LNCaP clone FGC (cell line): ENCODE measurements at regions not wholly inside any gene's neighbourhood (a gene's known extent, or its start where the extent isn't known, plus 50 kb on each side); places are given as distances from the start of the nearest gene placed in this dataset.

Experiments
- DNase-seq: peaks from one replicate; pipeline ENCODE4 v3.0.0-alpha.2; 2011; ENCODE audit warnings: low read depth
- H3K4me3 ChIP-seq: 2 replicates; pipeline ENCODE4 v1.5.1; 2011; ENCODE audit warnings: mild to moderate bottlenecking, low read depth, low read length, control low read depth
- TF ChIP-seq, protein P1 (sequence below): IDR thresholded peaks from 2 replicates; pipeline ENCODE4 v1.5.1; 2012; ENCODE audit warnings: mild to moderate bottlenecking; ENCODE audit not compliant: control insufficient read depth, insufficient read depth; ENCODE audit errors: extremely low read depth

DNA sequence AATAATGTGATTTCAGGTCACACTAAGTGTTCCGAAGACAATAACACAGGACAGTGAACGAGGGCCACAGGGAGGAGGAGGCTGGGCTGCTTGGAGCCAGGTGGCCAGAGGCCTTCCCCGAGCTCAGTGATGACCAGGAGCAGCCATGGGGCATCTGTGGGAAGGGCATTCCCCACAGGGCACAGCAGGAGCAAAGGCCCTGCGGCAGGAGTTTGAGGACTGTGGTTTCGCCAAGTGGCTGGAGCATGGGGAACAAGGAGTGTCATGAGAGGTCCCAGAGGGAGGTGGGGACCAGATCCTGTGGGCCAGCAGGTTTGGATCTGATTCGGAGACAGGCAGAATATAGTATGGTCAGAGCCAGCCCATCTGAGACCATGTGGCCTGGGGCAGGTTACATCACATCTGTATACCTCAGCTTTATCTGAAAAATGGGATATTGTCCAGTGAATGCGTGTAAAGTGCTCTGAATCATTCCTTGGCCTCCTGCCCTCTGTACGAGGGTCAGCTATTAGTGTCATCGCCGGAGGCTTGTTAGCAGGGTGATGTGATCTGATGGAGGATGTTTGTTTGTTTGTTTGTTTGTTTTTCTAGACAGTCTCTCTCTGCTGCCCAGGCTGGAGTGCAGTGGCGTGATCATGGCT lies 176.8 kb downstream of the KATNIP start:
- no peak overlapping the region for H3K4me3 ChIP-seq
- DNase-seq, result no peak
- TF ChIP-seq, protein P1, sequence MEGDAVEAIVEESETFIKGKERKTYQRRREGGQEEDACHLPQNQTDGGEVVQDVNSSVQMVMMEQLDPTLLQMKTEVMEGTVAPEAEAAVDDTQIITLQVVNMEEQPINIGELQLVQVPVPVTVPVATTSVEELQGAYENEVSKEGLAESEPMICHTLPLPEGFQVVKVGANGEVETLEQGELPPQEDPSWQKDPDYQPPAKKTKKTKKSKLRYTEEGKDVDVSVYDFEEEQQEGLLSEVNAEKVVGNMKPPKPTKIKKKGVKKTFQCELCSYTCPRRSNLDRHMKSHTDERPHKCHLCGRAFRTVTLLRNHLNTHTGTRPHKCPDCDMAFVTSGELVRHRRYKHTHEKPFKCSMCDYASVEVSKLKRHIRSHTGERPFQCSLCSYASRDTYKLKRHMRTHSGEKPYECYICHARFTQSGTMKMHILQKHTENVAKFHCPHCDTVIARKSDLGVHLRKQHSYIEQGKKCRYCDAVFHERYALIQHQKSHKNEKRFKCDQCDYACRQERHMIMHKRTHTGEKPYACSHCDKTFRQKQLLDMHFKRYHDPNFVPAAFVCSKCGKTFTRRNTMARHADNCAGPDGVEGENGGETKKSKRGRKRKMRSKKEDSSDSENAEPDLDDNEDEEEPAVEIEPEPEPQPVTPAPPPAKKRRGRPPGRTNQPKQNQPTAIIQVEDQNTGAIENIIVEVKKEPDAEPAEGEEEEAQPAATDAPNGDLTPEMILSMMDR, result no peak

DNA sequence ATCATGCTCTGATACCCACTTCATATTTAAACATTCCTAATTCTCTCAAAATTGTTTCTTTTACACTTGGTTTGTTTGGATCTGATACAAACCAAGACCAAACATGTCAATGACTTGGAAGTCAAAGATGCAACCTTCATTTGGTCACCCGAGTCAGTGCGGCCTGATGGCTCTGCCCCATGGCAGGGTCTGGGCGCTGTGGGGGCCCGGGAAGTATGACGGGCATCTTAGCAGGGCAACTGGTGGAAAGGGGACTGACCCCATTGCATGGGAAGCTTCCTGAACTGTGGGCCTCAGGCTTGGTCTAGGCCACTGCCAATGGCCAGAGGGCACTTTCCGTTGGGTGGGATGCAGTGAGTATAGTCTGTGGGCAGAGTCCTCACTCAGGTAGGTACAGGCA lies 178.0 kb downstream of the KATNIP start:
- TF ChIP-seq, protein P1, result no peak
- DNase-seq, result no peak
- H3K4me3 ChIP-seq, result no peak overlapping the region

DNA sequence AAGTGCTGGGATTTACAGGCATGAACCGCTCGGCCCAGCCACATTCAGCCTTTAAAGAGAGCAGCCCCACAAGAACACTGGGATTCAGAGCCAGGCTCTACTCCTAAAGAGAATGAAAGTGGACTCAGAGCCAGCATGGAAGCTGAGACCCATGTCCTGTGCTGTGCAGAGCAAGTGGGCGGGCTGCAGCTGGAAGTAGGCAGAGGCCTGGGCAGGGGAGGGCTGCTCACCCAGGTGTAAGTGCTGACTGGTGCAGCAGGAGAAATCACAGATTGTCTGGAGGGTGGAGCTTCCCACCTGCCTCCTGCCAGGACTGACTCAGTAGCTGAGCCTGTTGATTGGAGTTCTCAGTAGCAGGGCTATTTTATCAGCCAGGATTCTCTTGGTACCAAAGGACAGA lies 178.7 kb downstream of the KATNIP start:
- no peak overlapping the region for H3K4me3 ChIP-seq
- DNase-seq, result no peak
- TF ChIP-seq, protein P1, result no peak

DNA sequence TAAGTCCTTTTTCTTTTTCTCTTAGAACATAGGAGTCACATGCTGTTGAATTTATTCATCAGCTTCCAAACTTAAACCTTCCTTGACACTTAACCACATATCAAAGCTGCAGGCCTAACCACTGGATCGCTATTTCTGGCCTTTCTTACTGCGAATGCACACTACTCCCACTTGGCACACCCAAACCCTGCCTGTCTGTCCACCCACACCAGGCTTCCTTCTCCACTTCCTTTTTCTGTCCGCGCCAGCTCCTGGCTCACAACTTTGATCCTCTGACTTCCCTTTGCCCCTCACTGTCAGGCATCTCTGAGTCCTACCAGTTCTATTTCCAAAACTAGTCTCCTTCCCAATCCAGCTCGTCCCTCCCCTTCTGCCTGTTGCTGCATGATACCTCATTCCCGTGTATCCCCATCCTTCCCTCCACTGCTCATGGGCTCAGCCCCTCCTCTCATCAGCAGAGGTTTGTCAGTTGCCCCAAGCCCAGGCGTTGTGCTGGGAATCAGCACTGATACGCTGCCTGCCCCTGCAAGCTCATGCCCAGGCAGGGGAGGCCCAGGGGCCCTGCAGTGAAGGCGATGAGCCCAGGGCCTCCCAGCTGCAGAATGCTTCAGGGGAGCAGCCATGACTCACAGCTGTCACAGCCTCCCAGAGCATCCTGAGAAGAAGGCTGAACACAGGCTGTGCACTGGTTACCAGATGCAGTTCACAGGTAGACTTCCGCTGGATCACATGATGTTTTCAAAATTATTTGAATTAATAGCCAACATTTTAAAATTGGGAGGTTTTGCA lies 179.8 kb downstream of the KATNIP start:
- no peak for DNase-seq
- TF ChIP-seq, protein P1, result no peak
- H3K4me3 ChIP-seq, result no peak overlapping the region

DNA sequence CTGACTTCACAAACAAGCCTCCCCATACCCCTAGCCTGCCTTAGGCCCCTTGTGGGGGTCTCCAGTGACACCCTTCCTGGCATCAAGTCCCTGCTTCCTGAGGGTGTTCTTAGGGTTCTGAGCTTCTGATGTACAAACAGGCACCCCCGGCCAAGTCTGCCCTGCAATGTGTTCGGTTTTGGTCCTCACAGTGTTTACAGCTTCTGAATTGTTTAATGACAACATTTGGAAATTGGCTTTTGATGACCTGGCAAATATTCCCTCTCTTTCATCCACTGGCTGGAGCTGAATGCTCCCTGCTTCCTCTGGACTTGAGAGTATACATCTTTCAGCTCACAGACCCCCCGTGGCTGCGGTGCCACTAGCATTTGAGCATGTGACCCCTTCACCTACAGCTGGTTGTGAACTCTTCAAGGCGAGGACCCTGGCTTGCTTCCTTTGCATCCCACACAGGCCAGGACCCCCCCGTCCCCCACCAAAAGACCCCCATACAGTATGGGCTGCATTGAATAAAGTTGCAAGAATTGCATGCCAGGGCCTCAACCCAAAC lies 180.8 kb downstream of the KATNIP start:
- no peak for DNase-seq
- no peak overlapping the region for H3K4me3 ChIP-seq
- TF ChIP-seq, protein P1, result no peak

DNA sequence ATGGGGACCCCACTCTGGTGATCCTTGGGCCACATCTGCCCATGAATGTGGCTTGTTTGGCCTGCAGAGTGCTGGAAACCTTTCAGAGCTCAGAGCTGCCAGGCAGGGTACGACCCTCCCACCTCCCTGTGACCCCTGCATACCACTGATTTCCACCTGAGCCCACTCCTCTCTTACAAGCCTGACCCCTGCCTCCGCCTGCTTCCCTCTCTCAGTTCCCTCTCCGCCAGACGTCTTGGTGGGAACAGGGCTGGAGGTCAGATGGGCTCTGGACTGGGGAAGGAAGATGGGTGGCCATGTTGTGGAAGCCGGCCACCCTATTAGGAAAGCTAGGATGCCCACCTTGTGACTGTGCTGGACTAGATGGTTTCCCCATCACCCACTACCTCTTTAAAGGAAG lies 185.1 kb downstream of the KATNIP start:
- TF ChIP-seq, protein P1, result no peak
- H3K4me3 ChIP-seq, result no peak overlapping the region
- no peak for DNase-seq
